D721Med (cell line): ENCODE measurements at regions not wholly inside any gene's neighbourhood (a gene's known extent, or its start where the extent isn't known, plus 50 kb on each side); places are given as distances from the start of the nearest gene placed in this dataset.
"Not testable (repeated sequence)": the region's sequence is repeated elsewhere in the genome, so short reads cannot be mapped to it uniquely, and the experiment has no call there.

ENCODE experiments used
- DNase-seq: peaks from one replicate; pipeline ENCODE4 v3.0.0; 2011; ENCODE audit warnings: low spot score; ENCODE audit not compliant: insufficient read length
- FAIRE-seq: peaks from 2 replicates; lab custom pipeline; 2011; peaks lifted over from hg19 to GRCh38; lab: Jason Lieb, UNC
- TF ChIP-seq, protein P1 (sequence below): IDR thresholded peaks from 2 replicates; pipeline ENCODE4 v1.5.1; 2012; ENCODE audit warnings: mild to moderate bottlenecking, control low read depth; ENCODE audit not compliant: insufficient read depth; ENCODE audit errors: missing control alignments

DNA sequence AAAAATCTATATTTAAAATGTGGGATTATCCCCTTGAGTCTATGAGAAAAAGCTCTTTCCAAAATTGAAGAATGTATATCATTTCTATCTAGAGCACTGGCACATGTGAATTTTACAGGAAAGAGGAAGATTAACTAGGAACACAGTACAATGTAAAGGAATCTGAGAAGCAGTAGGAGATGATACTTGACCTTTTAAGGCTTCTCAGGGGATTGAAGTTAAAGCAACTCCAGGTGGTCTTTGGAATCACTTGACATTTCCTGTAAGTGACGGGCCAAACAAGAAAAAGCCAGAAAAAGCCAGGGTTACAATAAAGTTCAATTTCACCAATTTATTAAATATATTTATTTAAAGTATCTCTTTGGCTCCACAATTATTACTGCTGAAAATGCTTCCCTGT, 1373.9 kb downstream of the OLFM4 start:
- DNase-seq (no peak), FAIRE-seq (no peak)
- TF ChIP-seq, protein P1, sequence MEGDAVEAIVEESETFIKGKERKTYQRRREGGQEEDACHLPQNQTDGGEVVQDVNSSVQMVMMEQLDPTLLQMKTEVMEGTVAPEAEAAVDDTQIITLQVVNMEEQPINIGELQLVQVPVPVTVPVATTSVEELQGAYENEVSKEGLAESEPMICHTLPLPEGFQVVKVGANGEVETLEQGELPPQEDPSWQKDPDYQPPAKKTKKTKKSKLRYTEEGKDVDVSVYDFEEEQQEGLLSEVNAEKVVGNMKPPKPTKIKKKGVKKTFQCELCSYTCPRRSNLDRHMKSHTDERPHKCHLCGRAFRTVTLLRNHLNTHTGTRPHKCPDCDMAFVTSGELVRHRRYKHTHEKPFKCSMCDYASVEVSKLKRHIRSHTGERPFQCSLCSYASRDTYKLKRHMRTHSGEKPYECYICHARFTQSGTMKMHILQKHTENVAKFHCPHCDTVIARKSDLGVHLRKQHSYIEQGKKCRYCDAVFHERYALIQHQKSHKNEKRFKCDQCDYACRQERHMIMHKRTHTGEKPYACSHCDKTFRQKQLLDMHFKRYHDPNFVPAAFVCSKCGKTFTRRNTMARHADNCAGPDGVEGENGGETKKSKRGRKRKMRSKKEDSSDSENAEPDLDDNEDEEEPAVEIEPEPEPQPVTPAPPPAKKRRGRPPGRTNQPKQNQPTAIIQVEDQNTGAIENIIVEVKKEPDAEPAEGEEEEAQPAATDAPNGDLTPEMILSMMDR = no peak

DNA sequence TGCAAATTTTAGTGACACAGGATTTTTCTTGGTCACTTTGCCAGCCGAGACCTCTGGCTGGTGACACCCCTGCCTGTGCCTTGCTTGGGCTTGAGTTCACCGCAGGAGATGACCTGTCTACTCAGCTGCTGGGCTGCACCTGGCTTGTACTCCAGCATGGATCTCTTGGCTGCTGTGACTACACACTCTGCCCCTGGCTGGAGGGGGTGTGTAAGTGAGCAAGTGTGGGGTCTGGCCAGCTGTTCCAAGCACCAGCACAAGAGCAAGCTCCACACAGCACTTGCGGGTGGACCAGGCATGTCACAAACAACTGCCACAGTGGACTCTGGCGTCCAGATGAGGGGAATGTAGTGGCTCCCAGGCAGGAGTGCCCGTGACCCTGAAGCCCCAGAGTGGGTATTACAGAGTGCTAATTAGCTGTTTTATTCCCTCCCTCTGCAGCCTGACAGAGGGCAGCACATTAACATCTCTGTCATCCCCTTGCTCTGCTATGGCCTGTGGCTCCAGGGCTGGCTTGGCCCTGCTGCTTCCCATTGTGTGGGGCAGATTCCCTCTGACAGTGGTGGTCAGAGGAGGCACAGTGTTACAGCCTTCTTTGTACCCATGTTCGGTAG, 1387.2 kb downstream of the OLFM4 start:
- DNase-seq (no peak), FAIRE-seq (no peak)
- TF ChIP-seq, protein P1 = no peak

DNA sequence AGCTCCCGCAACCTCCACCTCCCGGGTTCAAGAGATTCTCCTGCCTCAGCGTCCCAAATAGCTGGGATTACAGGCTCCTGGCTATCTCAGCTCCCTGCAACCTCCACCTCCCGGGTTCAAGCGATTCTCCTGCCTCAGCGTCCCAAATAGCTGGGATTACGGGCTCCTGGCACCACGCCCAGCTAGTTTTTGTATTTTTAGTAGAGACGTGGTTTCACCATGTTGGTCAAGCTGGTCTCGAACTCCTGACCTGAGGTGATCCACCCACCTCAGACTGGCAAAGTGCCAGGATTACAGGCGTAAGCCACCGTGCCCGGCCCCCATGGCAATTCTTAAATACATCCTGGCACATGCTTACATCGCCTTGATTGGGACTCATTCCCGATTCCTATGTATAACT, 1394.3 kb downstream of the OLFM4 start:
- not testable (repeated sequence) for FAIRE-seq, DNase-seq

DNA sequence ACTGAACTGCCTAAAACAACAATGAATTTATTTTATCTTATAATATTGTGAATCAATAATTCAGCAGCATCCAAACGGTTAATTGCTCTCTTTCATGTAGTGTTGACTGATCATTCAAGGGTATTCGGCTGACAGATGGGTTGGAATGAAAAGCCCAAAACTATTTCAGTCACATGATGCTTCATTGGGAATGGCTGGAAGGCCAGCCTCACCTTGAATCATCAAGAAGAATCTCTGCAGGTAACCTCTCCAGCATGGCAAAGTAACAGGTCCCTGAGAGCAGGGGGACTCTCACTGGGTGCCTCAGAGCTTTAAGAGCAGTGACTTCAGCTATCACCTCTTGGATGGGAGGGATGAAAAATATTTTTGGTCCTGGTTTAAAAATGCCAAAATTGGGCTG, 1395.7 kb downstream of the OLFM4 start:
- no peak for DNase-seq
- TF ChIP-seq, protein P1 = no peak
- no peak for FAIRE-seq

DNA sequence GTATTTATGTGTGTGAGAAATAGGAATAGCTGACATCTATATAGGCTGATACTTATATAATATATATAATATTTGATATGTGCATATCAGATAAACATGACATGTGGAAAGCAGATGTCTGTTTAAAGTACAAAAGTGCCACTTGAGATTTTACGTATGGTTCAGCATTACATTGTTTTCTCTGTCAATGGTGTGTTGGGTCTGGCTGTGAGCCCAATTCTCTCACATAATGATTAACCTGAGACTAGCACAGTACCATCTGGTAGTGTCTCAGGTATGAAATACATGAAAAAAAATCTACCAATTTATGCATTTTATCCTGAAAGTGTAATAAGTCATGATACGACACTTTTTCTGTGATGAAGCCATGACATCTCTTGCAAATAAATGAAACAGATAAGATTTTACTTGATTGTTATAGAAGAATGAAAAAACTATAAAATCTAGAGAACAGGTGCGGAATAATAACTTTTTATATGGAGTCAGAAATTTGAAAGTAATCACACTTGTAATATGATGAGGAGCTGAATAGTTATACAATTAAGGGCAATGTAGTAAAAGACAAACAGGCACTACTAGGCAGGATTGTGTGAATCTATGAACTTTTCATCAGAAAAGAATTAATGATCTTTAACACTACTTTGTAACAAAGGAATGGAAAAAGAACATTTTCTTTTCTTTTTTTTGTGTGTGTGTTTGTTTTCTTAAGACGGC, 1405.0 kb downstream of the OLFM4 start:
- TF ChIP-seq, protein P1 = no peak
- FAIRE-seq (no peak), DNase-seq (no peak)

DNA sequence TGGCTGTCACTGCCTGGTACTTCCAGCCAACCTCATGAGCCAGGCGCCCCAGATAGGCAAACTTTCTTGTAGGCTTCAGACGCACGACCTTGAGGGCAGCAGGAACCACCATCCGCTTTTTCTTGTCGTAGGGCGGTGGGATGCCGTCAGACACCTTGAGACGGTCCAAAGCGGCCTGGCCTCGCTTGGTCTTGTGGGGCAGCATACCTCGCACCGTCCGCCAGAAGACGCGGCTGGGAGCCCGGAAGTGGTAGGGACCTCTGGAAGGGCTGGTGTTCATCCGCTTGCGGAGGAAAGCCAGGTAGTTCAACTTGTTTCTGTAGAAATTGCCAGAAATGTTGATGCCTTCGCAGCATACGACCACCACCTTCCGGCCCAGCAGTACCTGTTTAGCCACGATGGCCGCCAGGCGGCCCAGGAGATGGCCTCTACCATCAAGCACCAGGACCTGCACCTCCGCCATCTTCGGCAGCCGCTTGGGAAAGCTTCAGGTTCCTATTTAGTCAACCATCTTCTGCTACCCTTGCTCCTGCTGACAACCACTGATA, 1412.3 kb downstream of the OLFM4 start:
- not testable (repeated sequence) for FAIRE-seq, DNase-seq

DNA sequence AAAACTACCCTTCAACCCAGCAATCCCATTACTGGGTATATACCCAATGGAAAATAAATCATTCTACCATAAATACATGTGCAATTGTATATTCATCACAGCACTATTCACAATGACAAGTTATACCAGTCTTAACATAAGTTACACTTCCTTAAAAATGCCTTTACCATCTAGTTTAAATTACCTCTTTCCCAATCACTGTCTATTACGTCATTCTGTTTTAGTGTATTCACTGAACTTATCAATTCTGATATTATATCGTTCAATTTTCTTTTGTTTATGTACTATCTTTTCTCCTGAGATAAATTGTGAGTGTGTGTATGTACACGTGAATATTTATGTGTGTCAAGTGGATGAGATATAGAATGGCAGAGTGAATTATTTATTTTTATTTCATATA, 1416.8 kb downstream of the OLFM4 start:
- TF ChIP-seq, protein P1 = no peak
- FAIRE-seq = peak; percentile 6
- no peak for DNase-seq

DNA sequence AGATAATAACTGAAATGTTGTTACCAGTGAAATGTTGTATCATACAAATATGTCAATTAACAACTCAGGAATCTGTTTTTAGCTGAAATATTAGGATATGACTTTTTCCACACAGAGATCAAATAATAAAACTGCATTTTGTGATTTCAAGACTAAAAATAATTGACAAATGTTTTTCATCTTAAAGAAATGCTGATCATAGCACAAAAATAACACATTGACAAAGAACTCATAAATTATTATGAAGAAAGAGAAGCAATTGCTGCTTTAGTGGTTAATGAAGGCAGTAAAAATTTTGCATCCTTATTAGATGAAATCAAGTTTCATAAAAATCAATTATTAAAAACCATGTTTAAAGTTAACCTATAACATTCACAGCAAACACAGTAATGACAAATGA, 1417.3 kb downstream of the OLFM4 start:
- FAIRE-seq (no peak), DNase-seq (no peak)
- TF ChIP-seq, protein P1 = no peak
